Activated CD4-positive, alpha-beta T cell treated with anti-CD3 and anti-CD28 coated beads, Interleukin-2, amount 50 U/mL, for 48 hours (primary cell): ENCODE measurements at regions not wholly inside any gene's neighbourhood (a gene's known extent, or its start where the extent isn't known, plus 50 kb on each side); places are given as distances from the start of the nearest gene placed in this dataset.
"Not testable (repeated sequence)": the region's sequence is repeated elsewhere in the genome, so short reads cannot be mapped to it uniquely, and the experiment has no call there.

Experiments used
- DNase-seq, 2 experiments: peaks; one replicate each; pipeline ENCODE4 v3.0.0-alpha.2; 2020

GRCh38 chr10:15427843-15428414 lies 56.8 kb upstream of the FAM171A1 start:
- no peak for DNase-seq

GRCh38 chr10:15426558-15426957 lies 55.5 kb upstream of the FAM171A1 start:
- DNase-seq, result no peak

- DNase-seq, result no peak
These were observed 55.0 kb upstream of the FAM171A1 start for GRCh38 chr10:15426115-15426514.

- not testable (repeated sequence) for DNase-seq
These were observed 50.8 kb upstream of the FAM171A1 start for GRCh38 chr10:15421875-15422274.
